T47D (cell line): ENCODE measurements at regions not wholly inside any gene's neighbourhood (a gene's known extent, or its start where the extent isn't known, plus 50 kb on each side); places are given as distances from the start of the nearest gene placed in this dataset.

ENCODE experiments used
- DNase-seq, 2 experiments: peaks; one replicate each; pipeline versions ENCODE4 v3.0.0 to v3.0.0-alpha.2; 2011 to 2012; ENCODE audit warnings: low read depth in 1 of 2, low spot score in 1 of 2
- JUND ChIP-seq: IDR thresholded peaks from 2 replicates; pipeline ENCODE4 v1.6.1; 2012; ENCODE audit warnings: low read depth
- in situ Hi-C: cut with HindIII; loops from 2 replicates; pipeline ENCODE4 v1.10.0; 2016; ENCODE audit warnings: low sequenced_read_pairs, low pct_unique_long_range_greater_than_20kb

DNA sequence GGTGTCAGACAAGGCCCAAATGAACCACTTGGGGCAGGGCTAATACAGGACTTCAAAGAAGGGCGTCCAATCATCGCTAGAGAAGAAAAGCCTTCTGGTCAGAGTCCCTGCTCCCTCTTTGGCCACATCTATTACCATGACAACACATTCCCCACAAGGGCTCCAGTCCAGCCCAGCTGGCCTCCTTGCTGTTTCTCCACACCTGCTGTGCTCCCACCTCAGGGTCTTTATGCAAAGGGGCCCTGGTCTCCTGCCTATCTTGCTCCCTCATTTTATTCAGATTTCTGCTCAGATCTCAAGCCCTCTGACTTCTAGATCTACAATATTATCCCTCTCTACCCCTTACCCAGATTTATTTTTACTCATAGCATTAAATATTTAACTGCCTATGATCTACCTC is 58.0 kb upstream of the KIRREL3 start:
- DNase-seq, result no peak
- in situ Hi-C loops, result no loop called here
- TF ChIP-seq JUND, result no peak

GRCh38 chr11:127057126-127057525 is 56.6 kb upstream of the KIRREL3 start:
- no peak for TF ChIP-seq JUND
- no peak for DNase-seq
- in situ Hi-C loops, result no loop called here

GRCh38 chr11:127056338-127056971 is 55.9 kb upstream of the KIRREL3 start:
- in situ Hi-C loops, result no loop called here
- peak in 1 of 2 experiments; percentile 42 for DNase-seq
- no peak for TF ChIP-seq JUND

GRCh38 chr11:127055236-127055635 is 54.7 kb upstream of the KIRREL3 start:
- in situ Hi-C loops, result no loop called here
- no peak for DNase-seq
- TF ChIP-seq JUND, result no peak

GRCh38 chr11:127054153-127054552 is 53.6 kb upstream of the KIRREL3 start:
- peak in 1 of 2 experiments; percentile 15 for DNase-seq
- no peak for TF ChIP-seq JUND

DNA sequence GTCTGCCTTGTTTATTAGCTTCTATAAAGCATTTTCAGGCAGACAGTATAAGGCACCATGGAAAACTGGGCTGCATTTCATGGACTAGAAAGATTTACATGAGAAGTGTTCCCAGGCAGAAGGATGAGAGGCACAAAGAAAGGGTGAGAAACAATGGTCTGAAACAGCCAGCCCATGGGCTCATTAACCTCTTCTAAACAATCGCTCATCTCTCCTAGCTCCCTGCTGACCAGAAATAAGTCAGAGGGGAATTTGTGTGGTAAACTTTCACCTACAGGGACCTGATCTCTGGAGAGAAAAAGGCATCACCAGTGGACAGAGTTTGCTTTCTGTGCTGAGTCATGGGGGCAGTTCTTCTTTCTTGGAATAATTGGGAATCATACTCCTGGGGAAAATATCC is 51.8 kb upstream of the KIRREL3 start:
- DNase-seq, result no peak
- in situ Hi-C loops, result no loop called here
- TF ChIP-seq JUND, result no peak

More at GRCh38 chr11:127054153-127054552, 53.6 kb upstream of the KIRREL3 start:
- in situ Hi-C loops, result no loop called here
